ENCODE measurements at regions not wholly inside any gene's neighbourhood (a gene's known extent, or its start where the extent isn't known, plus 50 kb on each side); places are given as distances from the start of the nearest gene placed in this dataset.

GRCh38 chr1:38662126-38662525 lies 197.4 kb downstream of the RRAGC start:
- TF ChIP-seq TAF1 (IDR thresholded peaks at IDR 0.05; ENCODE audit: borderline replicate concordance, insufficient read depth, low read length) (no peak), POLR2AphosphoS5 (IDR thresholded peaks at IDR 0.05; ENCODE audit: low read depth, low read length) (no peak), REST (IDR thresholded peaks at IDR 0.05; ENCODE audit: insufficient read depth in 1 of 2, low read depth in 2 of 2, low read length in 2 of 2) (no peak)

Measured in PFSK-1 (cell line).